Body of pancreas (tissue), 4 donors: ENCODE measurements at regions not wholly inside any gene's neighbourhood (a gene's known extent, or its start where the extent isn't known, plus 50 kb on each side); places are given as distances from the start of the nearest gene placed in this dataset.

Source experiments
- ATAC-seq: fragments of 150-250 bp; one replicate; pipeline ENCODE4 v1.9.1; 2016
- DNase-seq, 4 donors: peaks; one replicate each; pipeline ENCODE4 v3.0.0-alpha.2; 2019
- H3K27ac ChIP-seq, 4 donors: fragments of 200-600 bp; sonication (generic); 1 replicate in 3 of 4; 2 replicates in 1 of 4; pipeline versions ENCODE4 v1.5.1 to v1.6.1; 2016 to 2019; ENCODE audit warnings: mild to moderate bottlenecking in 1 of 4, mixed read lengths in 1 of 4, moderate library complexity in 1 of 4
- H3K27me3 ChIP-seq, 2 donors: fragments of 200-600 bp; sonication (generic); one replicate each; pipeline ENCODE4 v1.6.0; 2016; ENCODE audit warnings: mild to moderate bottlenecking in 1 of 2
- H3K36me3 ChIP-seq, 2 donors: fragments of 200-600 bp; sonication (generic); replicated peaks in 1 of 2; 2 replicates each; pipeline ENCODE4 v1.5.1; 2016; ENCODE audit warnings: low read depth in 2 of 2; ENCODE audit not compliant: insufficient read depth in 1 of 2
- H3K4me1 ChIP-seq: fragments of 200-600 bp; sonication (generic); one replicate; pipeline ENCODE4 v1.6.0; 2016
- H3K4me3 ChIP-seq, 2 donors: fragments of 200-600 bp; sonication (generic); 1 replicate in 1 of 2; 2 replicates in 1 of 2; pipeline ENCODE4 v1.5.1; 2016 to 2019
- H3K9me3 ChIP-seq, 3 donors: fragments of 200-600 bp; sonication (generic); 1 replicate in 2 of 3; 2 replicates in 1 of 3; pipeline ENCODE4 v1.5.1; 2016
- POLR2A ChIP-seq, 3 donors: fragments of 450-650 bp; IDR thresholded peaks; one replicate each; pipeline ENCODE4 v1.6.1; 2016; ENCODE audit warnings: antibody characterized with exemption in 3 of 3, mild to moderate bottlenecking in 2 of 3
- WGBS, 2 donors: methylation state at CpG; one replicate each; pipeline ENCODE4 v1.1.5; 2017; 5-methylcytosine and 5-hydroxymethylcytosine counted together
- intact Hi-C: fragments of 100-400 bp; cut with DNase I; formaldehyde crosslinking; loops from one replicate; pipeline ENCODE4 v1.15.1; 2023
- TF ChIP-seq, protein P1 (sequence below), 7 experiments: fragments of 450-650 bp in 4 of 7; fragments of 200-600 bp in 3 of 7; sonication (generic) in 3 of 7; IDR thresholded peaks; one replicate each; pipeline ENCODE4 v1.5.1; 2016 to 2019; ENCODE audit warnings: antibody characterized with exemption in 7 of 7

DNA sequence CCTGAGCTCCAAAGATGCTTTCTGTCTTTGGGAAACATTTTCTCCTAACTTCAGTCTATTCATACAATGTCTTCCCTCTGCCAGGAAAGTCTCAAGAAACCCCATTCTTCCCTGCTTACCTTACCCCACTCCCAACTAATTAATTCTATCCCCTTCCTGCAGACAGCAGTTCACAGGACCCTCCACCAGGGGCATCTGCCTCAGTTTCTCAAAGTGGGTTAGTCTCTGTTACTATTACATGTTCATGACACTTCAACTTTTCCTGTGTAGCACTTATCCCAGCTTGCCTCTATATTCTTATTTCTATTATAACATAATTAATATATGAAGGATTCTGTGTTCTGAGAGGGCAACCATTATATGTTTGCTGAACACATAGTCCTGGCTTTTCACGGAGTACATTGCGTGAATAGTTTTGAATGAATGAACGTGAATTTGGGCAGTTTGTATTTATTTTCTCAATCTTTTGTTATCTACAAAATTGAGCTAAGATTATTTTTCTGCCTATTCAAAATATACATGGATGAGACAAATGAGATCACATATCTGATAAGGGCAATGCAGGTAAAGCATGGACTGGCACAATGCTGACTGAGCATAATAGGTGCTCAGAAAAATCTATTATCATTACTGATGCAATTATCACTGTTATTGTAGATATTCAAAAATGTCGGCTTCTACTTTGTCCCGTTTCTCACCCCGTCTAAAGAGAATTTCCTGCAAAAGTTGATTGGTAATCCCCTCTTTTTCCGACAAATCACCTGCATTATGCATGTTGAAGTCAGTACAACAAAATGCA is 341.1 kb downstream of the BRINP1 start:
- Histone ChIP-seq H3K27me3 (no peaks in the 10 kb centered on the region), H3K27ac (no peak overlapping the region), H3K4me1 (no peaks in the 10 kb centered on the region), H3K4me3 (no peak overlapping the region), H3K36me3 (no peaks in the 10 kb centered on the region), H3K9me3 (no peaks in the 10 kb centered on the region)
- TF ChIP-seq, protein P1, sequence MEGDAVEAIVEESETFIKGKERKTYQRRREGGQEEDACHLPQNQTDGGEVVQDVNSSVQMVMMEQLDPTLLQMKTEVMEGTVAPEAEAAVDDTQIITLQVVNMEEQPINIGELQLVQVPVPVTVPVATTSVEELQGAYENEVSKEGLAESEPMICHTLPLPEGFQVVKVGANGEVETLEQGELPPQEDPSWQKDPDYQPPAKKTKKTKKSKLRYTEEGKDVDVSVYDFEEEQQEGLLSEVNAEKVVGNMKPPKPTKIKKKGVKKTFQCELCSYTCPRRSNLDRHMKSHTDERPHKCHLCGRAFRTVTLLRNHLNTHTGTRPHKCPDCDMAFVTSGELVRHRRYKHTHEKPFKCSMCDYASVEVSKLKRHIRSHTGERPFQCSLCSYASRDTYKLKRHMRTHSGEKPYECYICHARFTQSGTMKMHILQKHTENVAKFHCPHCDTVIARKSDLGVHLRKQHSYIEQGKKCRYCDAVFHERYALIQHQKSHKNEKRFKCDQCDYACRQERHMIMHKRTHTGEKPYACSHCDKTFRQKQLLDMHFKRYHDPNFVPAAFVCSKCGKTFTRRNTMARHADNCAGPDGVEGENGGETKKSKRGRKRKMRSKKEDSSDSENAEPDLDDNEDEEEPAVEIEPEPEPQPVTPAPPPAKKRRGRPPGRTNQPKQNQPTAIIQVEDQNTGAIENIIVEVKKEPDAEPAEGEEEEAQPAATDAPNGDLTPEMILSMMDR (IDR thresholded peaks at IDR 0.05): no peak
- TF ChIP-seq POLR2A (IDR thresholded peaks at IDR 0.05): no peak
- 51 to 59% methylated on average over 7 of the region's 7 CpGs for WGBS, 2 donors
- intact Hi-C loops: no loop called here
- ATAC-seq (no peak), DNase-seq (no peak)

DNA sequence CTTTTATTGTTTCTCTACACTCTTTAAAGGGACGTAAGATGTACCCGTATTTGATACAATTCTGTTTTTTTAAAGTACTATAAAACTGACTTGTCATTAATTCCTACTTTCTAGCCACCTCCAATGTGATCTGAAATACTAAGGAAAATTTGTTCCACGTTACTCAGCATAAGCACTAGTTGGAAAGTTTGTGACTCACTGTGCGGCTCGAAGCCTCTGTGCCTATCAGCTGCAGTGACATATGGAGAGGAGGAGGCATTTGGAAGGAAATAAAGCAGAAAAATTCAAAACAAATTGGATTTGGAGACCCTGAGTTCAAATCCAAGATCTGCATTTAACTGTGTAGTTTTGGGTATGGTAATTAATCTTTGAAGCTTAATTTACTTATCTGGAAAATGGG is 339.3 kb downstream of the BRINP1 start:
- Histone ChIP-seq H3K4me1 (no peaks in the 10 kb centered on the region), H3K9me3 (no peaks in the 10 kb centered on the region), H3K27ac (no peak overlapping the region), H3K36me3 (no peaks in the 10 kb centered on the region), H3K27me3 (no peaks in the 10 kb centered on the region), H3K4me3 (no peak overlapping the region)
- DNase-seq (no peak), ATAC-seq (no peak)
- TF ChIP-seq POLR2A (IDR thresholded peaks at IDR 0.05): no peak
- TF ChIP-seq, protein P1 (IDR thresholded peaks at IDR 0.05): no peak
- WGBS, 2 donors: 59 to 70% methylated on average over 5 of the region's 5 CpGs
- intact Hi-C loops: no loop called here

DNA sequence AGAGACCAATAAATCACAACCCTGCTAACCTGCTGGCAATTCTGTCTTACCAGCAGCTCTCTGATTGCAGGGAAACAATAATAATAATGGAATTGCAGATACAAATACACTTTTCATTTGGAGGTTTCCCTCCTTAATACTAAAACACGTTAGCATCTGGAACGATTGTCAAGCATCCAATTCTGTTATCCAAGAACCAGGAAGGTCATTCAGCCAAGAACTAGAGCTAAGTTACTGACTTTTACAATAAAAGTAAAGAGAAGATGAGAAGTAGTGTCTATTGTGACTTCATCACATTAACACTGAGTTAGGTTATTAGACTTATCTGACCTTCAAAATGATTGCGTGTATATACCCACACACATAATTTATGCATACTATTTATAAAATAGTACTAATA is 335.6 kb downstream of the BRINP1 start:
- no peaks in the 10 kb centered on the region for H3K36me3 ChIP-seq
- no peak overlapping the region for H3K4me3 ChIP-seq
- TF ChIP-seq POLR2A (IDR thresholded peaks at IDR 0.05): no peak
- TF ChIP-seq, protein P1 (IDR thresholded peaks at IDR 0.05): no peak
- H3K4me1 ChIP-seq: no peaks in the 10 kb centered on the region
- DNase-seq (no peak), ATAC-seq (no peak)
- 47% methylated on average over 3 of the region's 3 CpGs for WGBS, 2 donors
- intact Hi-C loops: no loop called here
- H3K9me3 ChIP-seq: no peaks in the 10 kb centered on the region
- no peaks in the 10 kb centered on the region for H3K27me3 ChIP-seq
- no peak overlapping the region for H3K27ac ChIP-seq

DNA sequence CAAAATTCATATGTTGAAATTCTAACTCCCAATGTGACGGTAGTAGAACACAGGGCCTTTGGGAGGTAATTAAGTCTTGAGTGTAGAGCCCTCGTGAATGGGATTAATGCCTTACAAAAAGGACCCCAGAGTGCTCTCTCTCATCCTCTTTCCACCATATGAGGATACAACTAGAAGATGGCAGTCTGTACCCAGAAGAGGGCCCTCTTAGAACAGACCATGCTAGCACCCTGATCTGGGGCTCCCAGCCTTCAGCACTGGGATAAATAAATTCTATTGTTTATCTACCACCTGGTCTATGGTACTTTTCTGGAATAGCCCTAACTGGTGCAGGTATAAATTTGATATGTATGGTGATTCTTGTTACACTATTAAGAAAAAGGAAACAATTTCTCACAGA is 332.3 kb downstream of the BRINP1 start:
- ATAC-seq: no peak
- Histone ChIP-seq H3K9me3 (no peaks in the 10 kb centered on the region), H3K36me3 (no peaks in the 10 kb centered on the region), H3K27ac (no peak overlapping the region), H3K4me1 (no peaks in the 10 kb centered on the region), H3K4me3 (no peak overlapping the region), H3K27me3 (no peaks in the 10 kb centered on the region)
- intact Hi-C loops: no loop called here
- WGBS, 2 donors: 50 to 55% methylated on average over 2 of the region's 2 CpGs
- DNase-seq: no peak
- TF ChIP-seq POLR2A (IDR thresholded peaks at IDR 0.05): no peak
- TF ChIP-seq, protein P1 (IDR thresholded peaks at IDR 0.05): no peak

DNA sequence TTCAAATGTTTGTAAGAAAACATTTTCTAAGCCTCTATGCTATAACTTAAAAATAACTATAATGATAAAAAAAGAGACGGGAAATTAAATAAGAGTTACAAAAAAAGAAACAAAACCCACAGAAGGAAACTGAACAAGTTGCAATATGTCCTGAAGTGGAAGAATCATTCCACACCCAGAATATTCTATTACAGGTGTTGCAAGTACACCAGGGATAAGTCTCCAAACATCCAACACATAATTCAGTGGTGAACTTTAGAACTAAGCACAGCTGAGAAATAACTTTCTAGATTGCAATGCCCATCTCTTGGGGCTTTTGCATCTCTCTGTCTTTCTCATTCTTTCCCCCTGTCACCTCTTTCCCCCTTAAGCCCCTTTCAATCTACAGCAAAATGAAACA is 325.2 kb downstream of the BRINP1 start:
- TF ChIP-seq, protein P1 (IDR thresholded peaks at IDR 0.05): no peak
- TF ChIP-seq POLR2A (IDR thresholded peaks at IDR 0.05): no peak
- no peak for ATAC-seq
- WGBS, 2 donors: 63 to 70% methylated on average over 1 of the region's 1 CpG

More for the DNA sequence above, 325.2 kb downstream of the BRINP1 start:
- Histone ChIP-seq H3K9me3 (no peaks in the 10 kb centered on the region), H3K36me3 (no peaks in the 10 kb centered on the region), H3K27ac (no peak overlapping the region), H3K4me3 (no peak overlapping the region), H3K4me1 (no peaks in the 10 kb centered on the region), H3K27me3 (no peaks in the 10 kb centered on the region)
- intact Hi-C loops: no loop called here
- DNase-seq: no peak
